DND-41 (cell line): ENCODE measurements at regions not wholly inside any gene's neighbourhood (a gene's known extent, or its start where the extent isn't known, plus 50 kb on each side); places are given as distances from the start of the nearest gene placed in this dataset.

Experiments
- EZH2 ChIP-seq: IDR thresholded peaks from 3 replicates; pipeline ENCODE4 v1.6.1; 2012; ENCODE audit warnings: borderline replicate concordance, low read depth, mild to moderate bottlenecking, moderate library complexity, low read length, inconsistent platforms; ENCODE audit not compliant: severe bottlenecking
- TF ChIP-seq, protein P1 (sequence below): IDR thresholded peaks from 2 replicates; pipeline ENCODE4 v1.5.1; 2012; ENCODE audit warnings: borderline replicate concordance, low read length, moderate library complexity, mild to moderate bottlenecking; ENCODE audit not compliant: poor library complexity, severe bottlenecking; ENCODE audit errors: extremely low read depth

DNA sequence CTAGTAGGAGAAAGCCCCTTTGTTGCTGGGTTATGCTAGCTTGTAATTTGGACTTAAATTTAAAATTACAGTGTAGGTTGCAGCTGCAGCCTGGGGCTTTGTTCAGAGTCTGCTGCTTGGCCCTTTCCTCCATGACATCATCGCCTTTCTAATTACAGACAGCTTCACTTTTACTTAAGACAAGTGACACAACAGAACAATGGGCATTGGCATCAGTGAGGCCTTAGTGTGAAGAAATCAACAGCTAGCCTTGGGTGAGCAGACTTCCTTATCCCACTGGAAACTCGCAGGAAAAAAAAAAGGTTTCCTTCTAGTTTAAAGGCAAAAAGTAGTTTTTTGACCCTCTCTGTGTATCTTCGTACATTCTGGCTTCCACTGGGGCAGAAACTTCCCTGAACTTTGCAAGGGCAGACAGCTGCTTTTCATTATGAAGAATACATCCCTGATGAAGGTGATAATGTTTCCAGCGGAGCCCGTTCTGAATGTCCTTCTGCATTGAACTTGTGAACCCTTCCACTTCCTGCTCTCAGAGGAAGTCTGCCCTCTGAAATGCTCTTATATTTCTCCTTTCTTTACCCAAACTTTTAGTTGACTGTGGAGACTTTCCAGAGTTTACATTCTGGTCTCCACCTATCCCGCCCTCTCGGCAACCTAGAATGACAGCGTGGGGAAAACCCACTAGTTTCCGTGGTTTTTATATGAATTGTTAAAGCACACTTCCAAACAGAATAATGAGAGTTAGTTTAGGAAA, 123.2 kb upstream of the FAM9C start:
- TF ChIP-seq, protein P1, sequence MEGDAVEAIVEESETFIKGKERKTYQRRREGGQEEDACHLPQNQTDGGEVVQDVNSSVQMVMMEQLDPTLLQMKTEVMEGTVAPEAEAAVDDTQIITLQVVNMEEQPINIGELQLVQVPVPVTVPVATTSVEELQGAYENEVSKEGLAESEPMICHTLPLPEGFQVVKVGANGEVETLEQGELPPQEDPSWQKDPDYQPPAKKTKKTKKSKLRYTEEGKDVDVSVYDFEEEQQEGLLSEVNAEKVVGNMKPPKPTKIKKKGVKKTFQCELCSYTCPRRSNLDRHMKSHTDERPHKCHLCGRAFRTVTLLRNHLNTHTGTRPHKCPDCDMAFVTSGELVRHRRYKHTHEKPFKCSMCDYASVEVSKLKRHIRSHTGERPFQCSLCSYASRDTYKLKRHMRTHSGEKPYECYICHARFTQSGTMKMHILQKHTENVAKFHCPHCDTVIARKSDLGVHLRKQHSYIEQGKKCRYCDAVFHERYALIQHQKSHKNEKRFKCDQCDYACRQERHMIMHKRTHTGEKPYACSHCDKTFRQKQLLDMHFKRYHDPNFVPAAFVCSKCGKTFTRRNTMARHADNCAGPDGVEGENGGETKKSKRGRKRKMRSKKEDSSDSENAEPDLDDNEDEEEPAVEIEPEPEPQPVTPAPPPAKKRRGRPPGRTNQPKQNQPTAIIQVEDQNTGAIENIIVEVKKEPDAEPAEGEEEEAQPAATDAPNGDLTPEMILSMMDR = no peak
- TF ChIP-seq EZH2 = no peak
